ENCODE measurements at regions not wholly inside any gene's neighbourhood (a gene's known extent, or its start where the extent isn't known, plus 50 kb on each side); places are given as distances from the start of the nearest gene placed in this dataset.

DNA sequence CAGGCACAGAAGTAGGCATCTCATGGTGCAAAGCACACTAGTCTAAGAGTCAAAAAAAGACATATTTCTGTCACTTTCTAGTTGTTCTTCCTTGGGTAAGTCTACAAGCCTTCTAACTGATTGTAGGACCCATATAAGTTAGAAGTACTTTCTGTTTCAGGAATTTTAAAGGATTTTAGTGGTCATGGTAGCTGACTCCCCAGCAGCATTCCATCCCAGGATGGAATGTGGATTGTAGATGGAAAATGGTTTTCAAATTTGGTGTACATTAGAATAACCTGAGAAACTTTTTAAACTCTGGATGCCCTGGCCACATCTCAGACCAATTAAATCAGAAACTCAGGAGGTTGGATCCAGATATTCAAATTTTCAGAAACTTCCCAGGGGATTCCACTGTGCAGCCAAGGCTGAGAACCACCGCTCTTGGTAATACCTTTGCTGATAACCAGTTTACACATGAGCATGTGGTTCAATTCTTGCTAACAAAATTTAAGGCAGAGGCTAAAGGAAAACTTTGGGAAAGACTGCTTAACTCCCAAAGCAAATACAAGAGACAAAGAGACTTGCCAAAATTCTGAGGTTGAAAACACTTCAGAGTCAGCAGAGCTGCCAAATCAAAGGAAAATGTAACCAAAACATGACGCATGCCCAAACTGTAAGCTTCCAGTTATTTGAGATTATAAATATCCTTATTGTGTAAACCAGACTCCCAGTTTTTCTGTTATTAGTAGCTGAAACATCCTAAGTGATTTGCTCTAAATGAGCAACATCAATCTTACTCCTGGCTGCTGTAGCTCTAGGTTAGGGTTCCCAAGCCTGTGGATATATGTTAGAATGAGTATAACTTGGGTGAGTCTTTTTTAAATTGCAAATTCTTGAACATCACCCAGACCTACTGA, 145.4 kb upstream of the MTAP start:
- TF ChIP-seq POLR2A (IDR thresholded peaks at IDR 0.05; ENCODE audit: low read length) = no peak
- no peak for TF ChIP-seq GATA1 (IDR thresholded peaks at IDR 0.05; ENCODE audit: low read depth, low read length)

Data from erythroblast (primary cell).